Neural progenitor cell (in vitro differentiated cells): ENCODE measurements at regions not wholly inside any gene's neighbourhood (a gene's known extent, or its start where the extent isn't known, plus 50 kb on each side); places are given as distances from the start of the nearest gene placed in this dataset.

Experiments used
- DNase-seq: peaks from one replicate; pipeline ENCODE4 v3.0.0-alpha.2; 2016; ENCODE audit warnings: low spot score
- H2AFZ ChIP-seq: fragments of 200-600 bp; sonication (generic); replicated peaks from 2 replicates; pipeline ENCODE4 v1.6.1; 2016; ENCODE audit warnings: antibody characterized with exemption
- H3F3A ChIP-seq: fragments of 200-600 bp; sonication (generic); 2 replicates; pipeline ENCODE4 v1.6.1; 2016; ENCODE audit warnings: antibody characterized with exemption, low read depth
- H3K27ac ChIP-seq: fragments of 200-600 bp; sonication (generic); 2 replicates; pipeline ENCODE4 v1.5.1; 2016; ENCODE audit warnings: mild to moderate bottlenecking
- H3K27me3 ChIP-seq: fragments of 200-600 bp; sonication (generic); 2 replicates; pipeline ENCODE4 v1.6.1; 2016; ENCODE audit warnings: mild to moderate bottlenecking, moderate library complexity
- H3K36me3 ChIP-seq: fragments of 200-600 bp; sonication (generic); 2 replicates; pipeline ENCODE4 v1.5.1; 2016
- H3K4me1 ChIP-seq: fragments of 200-600 bp; sonication (generic); 2 replicates; pipeline ENCODE4 v1.6.1; 2016; ENCODE audit warnings: mixed run types
- H3K4me2 ChIP-seq: fragments of 200-600 bp; sonication (generic); 2 replicates; pipeline ENCODE4 v1.6.1; 2016
- H3K4me3 ChIP-seq: fragments of 200-600 bp; sonication (generic); 2 replicates; pipeline ENCODE4 v1.5.1; 2016
- H3K79me2 ChIP-seq: fragments of 200-600 bp; sonication (generic); 2 replicates; pipeline ENCODE4 v1.6.1; 2016; ENCODE audit warnings: low read depth
- H3K9ac ChIP-seq: fragments of 200-600 bp; sonication (generic); 2 replicates; pipeline ENCODE4 v1.6.1; 2016
- H3K9me3 ChIP-seq: fragments of 200-600 bp; sonication (generic); 2 replicates; pipeline ENCODE4 v1.5.1; 2016; ENCODE audit warnings: low read depth
- H4K20me1 ChIP-seq: fragments of 200-600 bp; sonication (generic); 2 replicates; pipeline ENCODE4 v1.6.1; 2016; ENCODE audit warnings: low read depth
- H3K27ac Mint-ChIP-seq: 3 replicates; pipeline ENCODE4 v1.8.0; 2021; ENCODE audit warnings: mixed read lengths
- H3K27me3 Mint-ChIP-seq: 2 replicates; pipeline ENCODE4 v1.8.0; 2022; ENCODE audit warnings: low read depth, mild to moderate bottlenecking, inconsistent platforms, moderate library complexity, mixed read lengths; ENCODE audit not compliant: insufficient read depth
- H3K36me3 Mint-ChIP-seq: 3 replicates; pipeline ENCODE4 v1.8.0; 2021; ENCODE audit warnings: mixed read lengths
- H3K4me1 Mint-ChIP-seq: 3 replicates; pipeline ENCODE4 v1.8.0; 2021; ENCODE audit warnings: mixed read lengths
- H3K4me3 Mint-ChIP-seq: 3 replicates; pipeline ENCODE4 v1.8.0; 2021; ENCODE audit warnings: mild to moderate bottlenecking, moderate library complexity, mixed read lengths
- H3K9me3 Mint-ChIP-seq: 3 replicates; pipeline ENCODE4 v1.8.0; 2020; ENCODE audit warnings: mixed read lengths
- CTCF ChIP-seq: fragments of 200-600 bp; sonication (generic); IDR thresholded peaks from 2 replicates; pipeline ENCODE4 v1.5.1; 2017; ENCODE audit warnings: antibody characterized with exemption, mild to moderate bottlenecking
- EZH2 ChIP-seq: fragments of 200-600 bp; sonication (generic); IDR thresholded peaks from 2 replicates; pipeline ENCODE4 v1.6.1; 2017; ENCODE audit warnings: antibody characterized with exemption, mild to moderate bottlenecking, moderate library complexity
- EZH2phosphoT487 ChIP-seq: fragments of 200-600 bp; sonication (generic); IDR thresholded peaks from 2 replicates; pipeline ENCODE4 v1.6.1; 2017; ENCODE audit warnings: antibody characterized with exemption

DNA sequence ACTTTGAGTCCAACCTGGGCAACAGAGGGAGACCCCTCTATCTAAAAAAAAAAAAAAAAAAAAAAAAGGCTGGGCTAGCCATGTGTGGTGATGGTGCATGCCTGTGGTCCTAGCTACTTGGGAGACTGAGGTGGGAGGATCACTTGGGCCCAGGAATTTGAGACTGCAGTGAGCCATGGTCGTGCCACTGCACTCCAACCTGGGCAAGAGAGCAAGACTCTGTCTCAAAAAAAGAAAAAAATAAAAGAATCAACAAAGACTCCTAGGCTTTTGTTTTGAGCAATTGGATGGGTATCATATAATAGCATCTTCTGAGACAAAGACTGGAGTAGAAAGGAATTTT is 481.7 kb upstream of the PAPPA start:
- no peaks in the 10 kb centered on the region for H3F3A ChIP-seq
- H3K9me3 ChIP-seq, result no peaks in the 10 kb centered on the region
- H3K4me1 ChIP-seq, result no peaks in the 10 kb centered on the region
- no peaks in the 10 kb centered on the region for H3K79me2 ChIP-seq
- no peaks in the 10 kb centered on the region for H3K36me3 Mint-ChIP-seq
- no peaks in the 10 kb centered on the region for H3K36me3 ChIP-seq
- no peak for DNase-seq
- H3K4me1 Mint-ChIP-seq, result peaks cover 5% of the 10 kb centered on the region
- no peak overlapping the region for H3K9ac ChIP-seq
- H2AFZ ChIP-seq, result no peak overlapping the region
- H3K27ac Mint-ChIP-seq, result no peak overlapping the region
- H3K27me3 Mint-ChIP-seq, result peaks cover 4% of the 10 kb centered on the region
- no peak overlapping the region for H3K27ac ChIP-seq
- TF ChIP-seq EZH2 (no peak), EZH2phosphoT487 (no peak), CTCF (no peak)
- H3K4me3 Mint-ChIP-seq, result no peak overlapping the region
- H3K27me3 ChIP-seq, result no peaks in the 10 kb centered on the region
- H3K9me3 Mint-ChIP-seq, result no peaks in the 10 kb centered on the region
- H3K4me3 ChIP-seq, result no peak overlapping the region
- H4K20me1 ChIP-seq, result no peaks in the 10 kb centered on the region
- no peak overlapping the region for H3K4me2 ChIP-seq

DNA sequence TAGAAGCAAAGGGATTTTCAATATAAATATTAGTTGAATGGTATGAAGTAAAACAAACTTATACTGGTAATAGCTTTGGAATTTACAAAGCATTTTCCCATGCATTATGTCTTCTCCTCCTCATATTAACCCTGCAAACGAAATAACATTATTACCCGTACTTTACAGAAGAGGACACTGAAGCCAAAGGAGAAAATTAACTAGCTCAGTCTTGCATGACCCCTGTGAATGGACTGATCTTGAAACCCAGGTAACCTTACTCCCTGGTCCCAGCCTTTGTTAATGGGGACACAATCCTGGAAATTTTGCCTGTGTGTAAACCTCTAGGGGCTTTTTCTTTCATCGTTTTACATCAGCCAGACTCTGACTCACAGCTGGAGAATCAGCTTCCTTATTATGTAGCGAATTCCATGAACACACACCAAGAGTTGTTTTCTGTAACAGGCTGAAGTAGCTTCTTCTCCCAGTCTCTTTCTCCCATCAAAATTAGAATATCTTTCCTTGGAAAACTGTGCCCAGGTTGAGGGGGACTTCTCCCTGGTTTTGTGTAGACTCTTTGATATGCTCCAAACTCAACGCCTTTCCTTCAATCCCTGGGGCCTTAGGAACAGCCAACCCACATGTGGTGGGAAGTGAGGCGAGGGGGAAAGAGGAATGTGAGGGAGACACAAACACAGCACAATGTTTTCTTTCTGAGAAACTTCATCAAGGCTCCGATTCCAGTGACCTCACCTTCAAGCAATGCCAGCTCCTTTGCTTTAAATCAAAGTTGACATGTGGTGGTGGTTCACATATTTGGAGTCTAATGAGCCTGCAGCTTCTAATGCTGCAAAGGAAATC is 480.9 kb upstream of the PAPPA start:
- no peaks in the 10 kb centered on the region for H3K27me3 ChIP-seq
- Mint-ChIP-seq H3K4me1 (peaks cover 5% of the 10 kb centered on the region), H3K4me3 (no peak overlapping the region), H3K36me3 (no peaks in the 10 kb centered on the region), H3K27ac (peak overlapping the region; percentile 84), H3K9me3 (no peaks in the 10 kb centered on the region), H3K27me3 (peaks cover 4% of the 10 kb centered on the region)
- H3K4me1 ChIP-seq, result no peaks in the 10 kb centered on the region
- H3K4me2 ChIP-seq, result no peak overlapping the region
- H3K36me3 ChIP-seq, result no peaks in the 10 kb centered on the region
- H3F3A ChIP-seq, result no peaks in the 10 kb centered on the region
- no peaks in the 10 kb centered on the region for H4K20me1 ChIP-seq
- H3K27ac ChIP-seq, result no peak overlapping the region
- no peak overlapping the region for H3K4me3 ChIP-seq
- DNase-seq, result no peak
- no peak for TF ChIP-seq EZH2phosphoT487
- no peak for TF ChIP-seq EZH2
- TF ChIP-seq CTCF, result no peak
- no peak overlapping the region for H2AFZ ChIP-seq
- H3K9ac ChIP-seq, result no peak overlapping the region
- no peaks in the 10 kb centered on the region for H3K79me2 ChIP-seq
- H3K9me3 ChIP-seq, result no peaks in the 10 kb centered on the region

- no peak overlapping the region for H3K27ac Mint-ChIP-seq
- H3K4me2 ChIP-seq, result no peak overlapping the region
Observed at GRCh38 chr9:115673599-115673998, 480.0 kb upstream of the PAPPA start.

More at GRCh38 chr9:115673599-115673998, 480.0 kb upstream of the PAPPA start:
- DNase-seq, result no peak
- Histone ChIP-seq H4K20me1 (no peaks in the 10 kb centered on the region), H3K27me3 (no peaks in the 10 kb centered on the region), H3K27ac (no peak overlapping the region), H3F3A (no peaks in the 10 kb centered on the region), H3K79me2 (no peaks in the 10 kb centered on the region), H3K9me3 (no peaks in the 10 kb centered on the region), H2AFZ (no peak overlapping the region), H3K36me3 (no peaks in the 10 kb centered on the region), H3K4me3 (no peak overlapping the region), H3K9ac (no peak overlapping the region), H3K4me1 (no peaks in the 10 kb centered on the region)
- Mint-ChIP-seq H3K36me3 (no peaks in the 10 kb centered on the region), H3K4me3 (no peak overlapping the region), H3K4me1 (peaks cover 5% of the 10 kb centered on the region), H3K9me3 (no peaks in the 10 kb centered on the region), H3K27me3 (peaks cover 4% of the 10 kb centered on the region)
- TF ChIP-seq CTCF, result no peak
- TF ChIP-seq EZH2, result no peak
- no peak for TF ChIP-seq EZH2phosphoT487
